ENCODE measurements at regions not wholly inside any gene's neighbourhood (a gene's known extent, or its start where the extent isn't known, plus 50 kb on each side); places are given as distances from the start of the nearest gene placed in this dataset.

- H3K4me2 ChIP-seq (ENCODE audit: extremely low read depth, insufficient read depth, low read length) = no peak overlapping the region
- no peaks in the 10 kb centered on the region for H3K4me1 ChIP-seq (ENCODE audit: control insufficient read depth, extremely low read depth, insufficient read depth, low read length)
- no peak overlapping the region for H3K4me3 ChIP-seq (replicated peaks in 1 of 4; ENCODE audit: control extremely low read depth in 1 of 4, insufficient read depth in 1 of 4, low read depth in 3 of 4, low read length in 4 of 4)
- H3K36me3 ChIP-seq (ENCODE audit: control insufficient read depth, insufficient read depth, low read length) = no peaks in the 10 kb centered on the region
- no peaks in the 10 kb centered on the region for H3K27me3 ChIP-seq (ENCODE audit: control insufficient read depth, insufficient read depth, low read length)
- no peak overlapping the region for H2AFZ ChIP-seq (ENCODE audit: low read length)
- H4K20me1 ChIP-seq (ENCODE audit: control insufficient read depth, extremely low read depth, insufficient read depth, low read length) = no peaks in the 10 kb centered on the region
- no peak overlapping the region for H3K27ac ChIP-seq (ENCODE audit: insufficient read depth, low read length)
- no peaks in the 10 kb centered on the region for H3K9me3 ChIP-seq (ENCODE audit: control insufficient read depth, insufficient read depth, low read depth, low read length)
- DNase-seq (ENCODE audit: low read depth in 2 of 2) = peak; percentile 38 to 84
- no peaks in the 10 kb centered on the region for H3K79me2 ChIP-seq (ENCODE audit: control insufficient read depth, insufficient read depth, low read length)
- no peak for TF ChIP-seq CTCF (conservative IDR thresholded peaks at IDR 0.05 in 1 of 2, IDR thresholded peaks at IDR 0.05 in 1 of 2; ENCODE audit: low read depth in 1 of 2, low read length in 2 of 2)
- no peak for TF ChIP-seq EZH2 (IDR thresholded peaks at IDR 0.05; ENCODE audit: low read length, missing control alignments)
- H3K9ac ChIP-seq (ENCODE audit: insufficient read depth, low read length) = no peak overlapping the region
Measured at GRCh38 chr12:42921741-42922504, 332.4 kb upstream of the PRICKLE1 start.

- Histone ChIP-seq H3K4me3 (replicated peaks in 1 of 4; ENCODE audit: control extremely low read depth in 1 of 4, insufficient read depth in 1 of 4, low read depth in 3 of 4, low read length in 4 of 4) (no peak overlapping the region), H3K4me1 (ENCODE audit: control insufficient read depth, extremely low read depth, insufficient read depth, low read length) (no peaks in the 10 kb centered on the region), H3K4me2 (ENCODE audit: extremely low read depth, insufficient read depth, low read length) (no peak overlapping the region), H2AFZ (ENCODE audit: low read length) (no peak overlapping the region), H3K36me3 (ENCODE audit: control insufficient read depth, insufficient read depth, low read length) (no peaks in the 10 kb centered on the region), H3K27ac (ENCODE audit: insufficient read depth, low read length) (no peak overlapping the region), H3K9me3 (ENCODE audit: control insufficient read depth, insufficient read depth, low read depth, low read length) (no peaks in the 10 kb centered on the region), H3K9ac (ENCODE audit: insufficient read depth, low read length) (no peak overlapping the region), H3K79me2 (ENCODE audit: control insufficient read depth, insufficient read depth, low read length) (no peaks in the 10 kb centered on the region), H4K20me1 (ENCODE audit: control insufficient read depth, extremely low read depth, insufficient read depth, low read length) (no peaks in the 10 kb centered on the region), H3K27me3 (ENCODE audit: control insufficient read depth, insufficient read depth, low read length) (no peaks in the 10 kb centered on the region)
- no peak for TF ChIP-seq CTCF (conservative IDR thresholded peaks at IDR 0.05 in 1 of 2, IDR thresholded peaks at IDR 0.05 in 1 of 2; ENCODE audit: low read depth in 1 of 2, low read length in 2 of 2)
- TF ChIP-seq EZH2 (IDR thresholded peaks at IDR 0.05; ENCODE audit: low read length, missing control alignments) = no peak
- peak in 1 of 2 donors; percentile 25 for DNase-seq (ENCODE audit: low read depth in 2 of 2)
Measured at GRCh38 chr12:42919691-42920090, 330.1 kb upstream of the PRICKLE1 start.

GRCh38 chr12:42918443-42918842 is 328.9 kb upstream of the PRICKLE1 start:
- Histone ChIP-seq H3K9ac (ENCODE audit: insufficient read depth, low read length) (no peak overlapping the region), H2AFZ (ENCODE audit: low read length) (no peak overlapping the region), H3K4me3 (replicated peaks in 1 of 4; ENCODE audit: control extremely low read depth in 1 of 4, insufficient read depth in 1 of 4, low read depth in 3 of 4, low read length in 4 of 4) (no peak overlapping the region), H3K4me2 (ENCODE audit: extremely low read depth, insufficient read depth, low read length) (no peak overlapping the region), H3K27ac (ENCODE audit: insufficient read depth, low read length) (no peak overlapping the region), H3K36me3 (ENCODE audit: control insufficient read depth, insufficient read depth, low read length) (no peaks in the 10 kb centered on the region), H3K79me2 (ENCODE audit: control insufficient read depth, insufficient read depth, low read length) (no peaks in the 10 kb centered on the region), H4K20me1 (ENCODE audit: control insufficient read depth, extremely low read depth, insufficient read depth, low read length) (no peaks in the 10 kb centered on the region), H3K27me3 (ENCODE audit: control insufficient read depth, insufficient read depth, low read length) (no peaks in the 10 kb centered on the region), H3K9me3 (ENCODE audit: control insufficient read depth, insufficient read depth, low read depth, low read length) (no peaks in the 10 kb centered on the region), H3K4me1 (ENCODE audit: control insufficient read depth, extremely low read depth, insufficient read depth, low read length) (no peaks in the 10 kb centered on the region)
- DNase-seq (ENCODE audit: low read depth in 2 of 2) = peak in 1 of 2 donors; percentile 60
- TF ChIP-seq EZH2 (IDR thresholded peaks at IDR 0.05; ENCODE audit: low read length, missing control alignments) = no peak
- no peak for TF ChIP-seq CTCF (conservative IDR thresholded peaks at IDR 0.05 in 1 of 2, IDR thresholded peaks at IDR 0.05 in 1 of 2; ENCODE audit: low read depth in 1 of 2, low read length in 2 of 2)

Measured in fibroblast of lung (primary cell).